Fibroblast of lung (primary cell): ENCODE measurements at regions not wholly inside any gene's neighbourhood (a gene's known extent, or its start where the extent isn't known, plus 50 kb on each side); places are given as distances from the start of the nearest gene placed in this dataset.

Experiments
- DNase-seq, 2 donors: peaks; one replicate each; pipeline versions ENCODE4 v3.0.0 to v3.0.0-alpha.2; 2010; ENCODE audit warnings: low read depth in 2 of 2
- H2AFZ ChIP-seq: 2 replicates; pipeline ENCODE4 v1.5.1; 2012; ENCODE audit warnings: low read length, control low read depth, inconsistent platforms
- H3K27ac ChIP-seq: 2 replicates; pipeline ENCODE4 v1.5.1; 2011; ENCODE audit warnings: low read length, control low read depth; ENCODE audit not compliant: insufficient read depth
- H3K27me3 ChIP-seq: 2 replicates; pipeline ENCODE4 v1.5.1; 2011; ENCODE audit warnings: mild to moderate bottlenecking, low read length; ENCODE audit not compliant: control insufficient read depth, insufficient read depth
- H3K36me3 ChIP-seq: 2 replicates; pipeline ENCODE4 v1.5.1; 2011; ENCODE audit warnings: low read length; ENCODE audit not compliant: control insufficient read depth, insufficient read depth
- H3K4me1 ChIP-seq: 2 replicates; pipeline ENCODE4 v1.5.1; 2011; ENCODE audit warnings: low read length; ENCODE audit not compliant: control insufficient read depth, insufficient read depth; ENCODE audit errors: extremely low read depth
- H3K4me2 ChIP-seq: 2 replicates; pipeline ENCODE4 v1.5.1; 2011; ENCODE audit warnings: low read length, control low read depth; ENCODE audit not compliant: insufficient read depth; ENCODE audit errors: extremely low read depth
- H3K4me3 ChIP-seq, 4 experiments: fragments of 200-600 bp in 1 of 4; sonication (generic) in 1 of 4; replicated peaks in 1 of 4; 2 replicates each; pipeline ENCODE4 v1.5.1; 2011 to 2016; ENCODE audit warnings: low read length in 4 of 4, low read depth in 3 of 4, mild to moderate bottlenecking in 3 of 4, control low read depth in 2 of 4, inconsistent platforms in 1 of 4, mixed read lengths in 1 of 4; ENCODE audit not compliant: insufficient read depth in 1 of 4; ENCODE audit errors: control extremely low read depth in 1 of 4
- H3K79me2 ChIP-seq: 2 replicates; pipeline ENCODE4 v1.5.1; 2012; ENCODE audit warnings: mild to moderate bottlenecking, low read length, inconsistent platforms; ENCODE audit not compliant: control insufficient read depth, insufficient read depth
- H3K9ac ChIP-seq: 2 replicates; pipeline ENCODE4 v1.5.1; 2011; ENCODE audit warnings: mild to moderate bottlenecking, low read length, control low read depth; ENCODE audit not compliant: insufficient read depth
- H3K9me3 ChIP-seq: 2 replicates; pipeline ENCODE4 v1.5.1; 2012; ENCODE audit warnings: low read depth, low read length; ENCODE audit not compliant: control insufficient read depth, insufficient read depth
- H4K20me1 ChIP-seq: 2 replicates; pipeline ENCODE4 v1.5.1; 2011; ENCODE audit warnings: low read length; ENCODE audit not compliant: control insufficient read depth, insufficient read depth; ENCODE audit errors: extremely low read depth
- EZH2 ChIP-seq: IDR thresholded peaks from 2 replicates; pipeline ENCODE4 v1.5.1; 2012; ENCODE audit warnings: low read length, control low read depth, mild to moderate bottlenecking; ENCODE audit errors: missing control alignments
- TF ChIP-seq, protein P1 (sequence below), 2 donors: IDR thresholded peaks in 1 of 2; conservative IDR thresholded peaks in 1 of 2; 1 replicate in 1 of 2; 2 replicates in 1 of 2; pipeline ENCODE4 v1.5.1; 2011 to 2012; ENCODE audit warnings: low read length in 2 of 2, control low read depth in 1 of 2, inconsistent platforms in 1 of 2, low read depth in 1 of 2, mild to moderate bottlenecking in 1 of 2

DNA sequence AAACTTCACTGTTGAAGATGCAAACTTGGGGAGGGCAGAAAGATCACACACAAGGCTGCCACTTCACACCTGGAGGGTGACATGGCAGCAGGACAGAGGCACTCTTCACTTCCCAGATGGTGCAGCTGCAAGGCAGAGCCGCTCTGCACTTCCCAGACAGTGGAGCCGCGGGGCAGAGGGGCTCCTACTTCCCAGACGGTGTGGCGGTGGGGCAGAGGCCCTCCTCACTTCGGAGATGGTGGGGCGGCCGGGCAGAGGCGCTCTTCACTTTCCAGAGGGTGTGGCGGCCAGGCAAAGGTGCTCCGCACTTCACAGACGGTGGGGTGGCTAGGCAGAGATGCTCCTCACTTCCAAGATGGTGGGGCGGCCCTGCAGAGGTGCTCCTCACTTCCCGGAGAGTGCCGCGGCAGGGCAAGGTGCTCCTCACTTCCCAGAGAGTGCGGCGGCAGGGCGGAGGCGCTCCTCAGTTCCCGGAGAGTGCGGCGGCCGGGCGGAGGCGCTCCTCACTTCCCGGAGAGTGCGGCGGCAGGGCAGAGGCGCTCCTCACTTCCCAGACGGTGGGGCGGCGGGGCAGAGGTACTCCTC, 58.3 kb upstream of the PPP1R9A start:
- no peak for TF ChIP-seq EZH2
- TF ChIP-seq, protein P1, sequence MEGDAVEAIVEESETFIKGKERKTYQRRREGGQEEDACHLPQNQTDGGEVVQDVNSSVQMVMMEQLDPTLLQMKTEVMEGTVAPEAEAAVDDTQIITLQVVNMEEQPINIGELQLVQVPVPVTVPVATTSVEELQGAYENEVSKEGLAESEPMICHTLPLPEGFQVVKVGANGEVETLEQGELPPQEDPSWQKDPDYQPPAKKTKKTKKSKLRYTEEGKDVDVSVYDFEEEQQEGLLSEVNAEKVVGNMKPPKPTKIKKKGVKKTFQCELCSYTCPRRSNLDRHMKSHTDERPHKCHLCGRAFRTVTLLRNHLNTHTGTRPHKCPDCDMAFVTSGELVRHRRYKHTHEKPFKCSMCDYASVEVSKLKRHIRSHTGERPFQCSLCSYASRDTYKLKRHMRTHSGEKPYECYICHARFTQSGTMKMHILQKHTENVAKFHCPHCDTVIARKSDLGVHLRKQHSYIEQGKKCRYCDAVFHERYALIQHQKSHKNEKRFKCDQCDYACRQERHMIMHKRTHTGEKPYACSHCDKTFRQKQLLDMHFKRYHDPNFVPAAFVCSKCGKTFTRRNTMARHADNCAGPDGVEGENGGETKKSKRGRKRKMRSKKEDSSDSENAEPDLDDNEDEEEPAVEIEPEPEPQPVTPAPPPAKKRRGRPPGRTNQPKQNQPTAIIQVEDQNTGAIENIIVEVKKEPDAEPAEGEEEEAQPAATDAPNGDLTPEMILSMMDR (conservative IDR thresholded peaks at IDR 0.05 in 1 of 2, IDR thresholded peaks at IDR 0.05 in 1 of 2; ENCODE audit: low read depth in 1 of 2, low read length in 2 of 2): no peak
- no peaks in the 10 kb centered on the region for H3K36me3 ChIP-seq
- H3K79me2 ChIP-seq: no peaks in the 10 kb centered on the region
- no peak overlapping the region for H2AFZ ChIP-seq
- no peak overlapping the region for H3K4me2 ChIP-seq
- no peaks in the 10 kb centered on the region for H4K20me1 ChIP-seq
- H3K9me3 ChIP-seq: no peaks in the 10 kb centered on the region
- H3K9ac ChIP-seq: no peak overlapping the region
- H3K27me3 ChIP-seq: no peaks in the 10 kb centered on the region
- DNase-seq: no peak
- H3K4me3 ChIP-seq: no peak overlapping the region
- H3K4me1 ChIP-seq: no peaks in the 10 kb centered on the region
- no peak overlapping the region for H3K27ac ChIP-seq

DNA sequence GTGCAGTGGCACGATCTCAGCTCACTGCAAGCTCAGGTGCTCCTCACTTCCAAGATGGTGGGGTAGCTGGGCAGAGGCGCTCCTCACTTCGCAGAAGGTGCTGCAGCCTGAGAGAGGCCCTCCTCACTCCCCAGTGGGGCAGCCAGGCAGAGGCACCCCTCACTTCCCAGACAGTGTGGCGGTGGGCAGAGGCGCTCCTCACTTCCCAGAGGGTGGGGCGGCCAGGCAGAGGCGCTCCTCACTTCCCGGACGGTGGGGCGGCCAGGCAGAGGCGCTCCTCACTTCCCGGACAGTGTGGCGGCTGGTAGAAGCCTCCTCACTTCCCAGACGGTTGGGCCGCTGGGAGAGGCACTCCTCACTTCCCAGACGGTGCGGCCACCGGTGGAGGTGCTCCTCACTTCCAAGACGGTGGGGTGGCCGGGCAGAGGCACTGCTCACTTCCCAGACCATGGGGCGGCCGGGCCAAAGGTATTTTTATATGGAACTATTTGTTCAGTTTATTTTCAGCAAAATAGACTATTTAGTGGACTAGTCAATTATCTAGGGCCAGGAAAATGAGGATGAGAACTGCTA, 57.7 kb upstream of the PPP1R9A start:
- Histone ChIP-seq H4K20me1 (no peaks in the 10 kb centered on the region), H3K4me1 (no peaks in the 10 kb centered on the region), H3K36me3 (no peaks in the 10 kb centered on the region), H3K27ac (no peak overlapping the region), H3K4me3 (no peak overlapping the region), H3K4me2 (no peak overlapping the region), H3K9me3 (no peaks in the 10 kb centered on the region), H3K79me2 (no peaks in the 10 kb centered on the region), H3K27me3 (no peaks in the 10 kb centered on the region), H3K9ac (no peak overlapping the region), H2AFZ (no peak overlapping the region)
- no peak for DNase-seq
- TF ChIP-seq EZH2: no peak
- TF ChIP-seq, protein P1 (conservative IDR thresholded peaks at IDR 0.05 in 1 of 2, IDR thresholded peaks at IDR 0.05 in 1 of 2; ENCODE audit: low read depth in 1 of 2, low read length in 2 of 2): no peak

DNA sequence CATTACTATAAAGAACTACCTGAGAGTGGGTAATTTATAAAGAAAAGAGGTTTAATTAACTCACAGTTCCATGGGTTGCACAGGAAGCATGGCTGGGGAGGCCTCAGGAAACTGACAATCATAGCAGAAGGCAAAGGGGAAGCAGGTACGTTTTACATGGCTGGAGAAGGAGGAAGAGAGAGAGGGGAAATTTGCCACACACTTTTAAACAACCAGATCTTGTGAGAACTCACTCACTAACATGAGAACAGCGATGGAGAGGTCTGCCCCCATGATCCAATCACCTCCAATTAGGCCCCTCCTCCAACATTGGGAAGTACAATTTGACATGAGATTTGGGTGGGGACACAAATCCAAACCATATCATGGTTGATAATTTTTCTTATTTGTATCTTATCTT, 51.8 kb upstream of the PPP1R9A start:
- Histone ChIP-seq H3K27ac (no peak overlapping the region), H3K4me1 (no peaks in the 10 kb centered on the region), H3K4me2 (no peak overlapping the region), H3K36me3 (no peaks in the 10 kb centered on the region), H3K79me2 (no peaks in the 10 kb centered on the region), H3K9ac (no peak overlapping the region), H3K4me3 (no peak overlapping the region), H3K9me3 (no peaks in the 10 kb centered on the region), H4K20me1 (no peaks in the 10 kb centered on the region), H3K27me3 (no peaks in the 10 kb centered on the region), H2AFZ (no peak overlapping the region)
- no peak for DNase-seq
- TF ChIP-seq, protein P1 (conservative IDR thresholded peaks at IDR 0.05 in 1 of 2, IDR thresholded peaks at IDR 0.05 in 1 of 2; ENCODE audit: low read depth in 1 of 2, low read length in 2 of 2): no peak
- TF ChIP-seq EZH2: no peak
